ENCODE measurements at regions not wholly inside any gene's neighbourhood (a gene's known extent, or its start where the extent isn't known, plus 50 kb on each side); places are given as distances from the start of the nearest gene placed in this dataset.
A peak's percentile ranks its signal among the peaks of the same experiment; 100 is the strongest.

- DNase-seq (ENCODE audit: low read depth in 2 of 2) = no peak
Measured at GRCh38 chr6:141316236-141316635, 816.5 kb upstream of the GJE1 start.

- DNase-seq (ENCODE audit: low read depth in 2 of 2) = no peak
Measured at GRCh38 chr6:141313986-141314385, 818.7 kb upstream of the GJE1 start.

- DNase-seq (ENCODE audit: low read depth in 2 of 2) = no peak
Measured at GRCh38 chr6:141309295-141309694, 823.4 kb upstream of the GJE1 start.

- DNase-seq (ENCODE audit: low read depth in 2 of 2) = no peak
Measured at GRCh38 chr6:141307309-141307998, 825.3 kb upstream of the GJE1 start.

- no peak for DNase-seq (ENCODE audit: low read depth in 2 of 2)
Measured at GRCh38 chr6:141303907-141304306, 828.8 kb upstream of the GJE1 start.

- DNase-seq (ENCODE audit: low read depth in 2 of 2) = no peak
Measured at GRCh38 chr6:141301779-141302178, 830.9 kb upstream of the GJE1 start.

GRCh38 chr6:141290941-141291721 is 841.6 kb upstream of the GJE1 start:
- DNase-seq (ENCODE audit: low read depth in 2 of 2) = peak in 1 of 2 donors; percentile 16

GRCh38 chr6:141288947-141289346 is 843.8 kb upstream of the GJE1 start:
- no peak for DNase-seq (ENCODE audit: low read depth in 2 of 2)

GRCh38 chr6:141282263-141282662 is 850.5 kb upstream of the GJE1 start:
- no peak for DNase-seq (ENCODE audit: low read depth in 2 of 2)

- no peak for DNase-seq (ENCODE audit: low read depth in 2 of 2)
Measured at GRCh38 chr6:141269684-141270083, 863.0 kb upstream of the GJE1 start.

- DNase-seq (ENCODE audit: low read depth in 2 of 2) = no peak
Measured at GRCh38 chr6:141267420-141267819, 865.3 kb upstream of the GJE1 start.

GRCh38 chr6:141265756-141266623 is 866.7 kb upstream of the GJE1 start:
- peak in 1 of 2 donors; percentile 9 for DNase-seq (ENCODE audit: low read depth in 2 of 2)

- DNase-seq (ENCODE audit: low read depth in 2 of 2) = no peak
Measured at GRCh38 chr6:141264101-141264500, 868.6 kb upstream of the GJE1 start.

GRCh38 chr6:141261672-141262060 is 871.1 kb upstream of the GJE1 start:
- no peak for DNase-seq (ENCODE audit: low read depth in 2 of 2)

GRCh38 chr6:141261016-141261671 is 871.6 kb upstream of the GJE1 start:
- DNase-seq (ENCODE audit: low read depth in 2 of 2) = no peak

- no peak for DNase-seq (ENCODE audit: low read depth in 2 of 2)
Measured at GRCh38 chr6:141260627-141261015, 872.1 kb upstream of the GJE1 start.

- DNase-seq (ENCODE audit: low read depth in 2 of 2) = no peak
Measured at GRCh38 chr6:141259807-141260206, 872.9 kb upstream of the GJE1 start.

GRCh38 chr6:141259091-141259490 is 873.6 kb upstream of the GJE1 start:
- no peak for DNase-seq (ENCODE audit: low read depth in 2 of 2)

- DNase-seq (ENCODE audit: low read depth in 2 of 2) = no peak
Measured at GRCh38 chr6:141258516-141258915, 874.2 kb upstream of the GJE1 start.

- DNase-seq (ENCODE audit: low read depth in 2 of 2) = no peak
Measured at GRCh38 chr6:141254336-141254735, 878.4 kb upstream of the GJE1 start.

- peak; percentile 23 to 44 for DNase-seq (ENCODE audit: low read depth in 2 of 2)
Measured at GRCh38 chr6:141252828-141253608, 879.7 kb upstream of the GJE1 start.

Data from lung microvascular endothelial cell (primary cell).